LHCN-M2 (cell line): ENCODE measurements at regions not wholly inside any gene's neighbourhood (a gene's known extent, or its start where the extent isn't known, plus 50 kb on each side); places are given as distances from the start of the nearest gene placed in this dataset.
A peak's percentile ranks its signal among the peaks of the same experiment; 100 is the strongest.

Experiments
- DNase-seq: peaks from one replicate; pipeline ENCODE4 v3.0.0-alpha.2; 2012; ENCODE audit warnings: low read depth

DNA sequence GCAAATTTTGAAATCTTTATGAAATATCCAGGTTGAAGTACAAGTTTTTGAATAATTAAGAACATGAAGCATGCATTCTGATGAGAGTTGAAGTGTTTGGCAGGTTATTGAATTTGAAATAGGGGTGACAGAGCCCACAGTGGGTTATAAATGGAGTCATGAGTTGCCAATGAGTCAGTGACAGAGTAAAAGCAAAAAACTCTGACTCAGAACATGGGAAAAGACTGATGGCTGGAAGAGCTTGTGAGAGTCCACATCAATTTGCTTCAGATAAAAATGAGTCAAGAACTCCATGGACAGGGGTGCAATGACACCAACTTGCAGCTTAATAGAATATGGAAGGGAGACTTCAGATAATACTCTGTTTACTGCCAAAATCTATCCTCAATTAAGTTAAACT lies 105.3 kb downstream of the SLC6A15 start:
- DNase-seq: peak; percentile 73

DNA sequence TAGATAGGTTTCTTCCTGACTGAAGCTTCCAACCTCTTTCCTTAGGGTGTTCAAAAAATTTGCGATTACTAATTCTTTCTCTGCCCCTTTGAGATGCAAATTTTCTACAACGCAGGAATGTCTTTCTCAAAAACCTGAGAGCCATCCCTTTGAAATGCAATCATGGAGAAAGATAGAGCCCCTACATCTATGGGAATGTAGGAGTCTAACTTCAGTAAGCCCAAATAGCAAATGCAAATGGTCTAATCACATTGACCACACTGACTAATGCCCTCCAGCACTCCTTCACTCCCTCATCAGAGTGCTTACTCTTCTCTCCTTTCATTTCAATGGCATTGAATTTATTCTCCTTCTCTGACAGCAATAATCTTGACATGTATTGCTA lies 107.1 kb downstream of the SLC6A15 start:
- DNase-seq: no peak

- DNase-seq: no peak
Observed at GRCh38 chr12:84804691-84805473, 107.7 kb downstream of the SLC6A15 start.

DNA sequence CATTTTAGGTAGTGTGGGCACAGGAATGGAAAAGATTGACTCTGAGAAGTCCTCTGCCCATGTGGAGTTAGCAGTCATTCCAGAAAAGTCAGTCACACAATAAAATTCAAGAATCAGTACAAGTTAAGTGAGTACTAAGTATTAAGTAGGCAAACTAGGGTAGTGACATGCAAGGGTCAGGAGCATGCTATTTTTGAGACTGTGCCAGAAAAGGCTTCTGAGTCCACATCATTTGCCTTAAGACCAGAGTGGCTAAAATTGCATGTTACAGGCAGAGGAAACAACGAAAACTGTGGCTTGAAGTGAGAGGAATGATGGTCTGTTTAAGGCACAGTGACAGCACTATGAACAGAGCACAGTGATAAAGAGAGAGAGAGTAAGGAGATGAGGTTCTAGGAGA lies 108.9 kb downstream of the SLC6A15 start:
- no peak for DNase-seq

- no peak for DNase-seq
Observed at GRCh38 chr12:84802161-84802560, 110.4 kb downstream of the SLC6A15 start.

DNA sequence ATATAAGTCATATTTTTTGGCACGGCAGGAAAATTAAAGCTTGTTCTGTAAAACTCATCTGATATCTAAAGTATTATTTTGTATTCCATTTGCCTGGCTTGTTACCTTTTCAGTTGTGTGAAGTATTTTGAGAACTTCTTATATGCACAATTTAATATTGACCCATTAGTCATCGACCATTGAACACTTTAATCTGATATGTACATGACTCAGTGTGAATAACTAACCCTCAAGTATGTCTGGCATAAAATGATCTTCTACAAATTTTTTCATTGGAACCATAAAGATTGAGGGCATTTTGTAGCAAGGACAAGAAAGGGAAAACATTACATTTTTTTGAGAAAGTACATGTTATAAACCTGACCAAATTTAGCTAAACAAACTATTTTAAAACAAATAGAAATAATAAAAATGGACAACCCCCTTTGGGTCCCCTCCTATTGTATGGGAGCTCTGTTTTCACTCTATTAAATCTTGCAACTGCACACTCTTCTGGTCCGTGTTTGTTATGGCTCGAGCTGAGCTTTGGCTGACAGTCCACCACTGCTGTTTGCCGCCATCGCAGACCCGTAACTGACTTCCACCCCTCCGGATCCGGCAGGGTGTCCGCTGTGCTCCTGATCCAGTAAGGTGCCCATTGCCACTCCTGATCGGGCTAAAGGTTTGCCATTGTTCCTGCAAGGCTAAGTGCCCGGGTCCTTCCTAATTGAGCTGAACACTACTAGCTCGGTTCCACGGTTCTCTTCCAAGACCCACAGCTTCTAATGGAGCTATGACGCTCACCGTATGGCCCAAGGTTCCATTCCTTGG lies 118.8 kb downstream of the SLC6A15 start:
- DNase-seq: peak; percentile 53

- DNase-seq: no peak
Observed at GRCh38 chr12:84791444-84791843, 121.2 kb downstream of the SLC6A15 start.

DNA sequence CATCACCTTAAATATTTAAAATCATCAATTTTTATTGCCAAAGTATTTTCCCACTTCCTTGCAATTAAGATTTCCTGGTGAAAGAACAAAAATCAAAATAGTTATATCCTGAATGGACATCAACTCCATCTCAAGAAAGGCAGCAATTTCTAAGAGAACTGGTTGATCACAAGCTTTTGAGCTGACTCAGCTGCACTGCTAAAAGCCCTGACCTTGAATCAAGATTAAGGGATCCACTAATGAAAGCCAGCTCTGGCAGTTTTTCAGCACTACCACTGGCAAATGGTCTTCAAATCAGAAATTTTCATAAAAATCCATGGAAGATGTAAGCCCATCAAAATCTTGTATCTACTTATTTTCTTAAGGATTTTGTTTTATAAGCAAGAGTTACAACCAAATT lies 123.4 kb downstream of the SLC6A15 start:
- no peak for DNase-seq

DNA sequence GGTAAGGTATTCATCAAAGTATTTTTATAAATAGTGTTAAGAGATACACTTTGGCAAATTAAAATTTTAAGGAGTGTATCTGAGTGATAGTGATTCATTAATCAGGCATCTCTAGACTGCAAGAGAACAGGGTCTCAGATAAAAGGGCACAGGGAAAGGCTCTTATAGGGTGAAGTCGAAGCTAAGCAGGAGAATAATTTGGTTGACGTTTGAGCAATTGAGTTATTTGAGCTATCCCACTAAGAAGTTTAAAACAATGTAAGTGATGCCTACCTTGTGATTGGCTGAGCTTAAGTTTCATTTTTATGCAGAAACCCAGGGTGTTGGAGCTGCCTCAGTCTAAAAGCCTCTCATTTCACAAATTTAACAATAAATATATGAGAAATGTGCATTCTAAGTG lies 125.3 kb downstream of the SLC6A15 start:
- no peak for DNase-seq

DNA sequence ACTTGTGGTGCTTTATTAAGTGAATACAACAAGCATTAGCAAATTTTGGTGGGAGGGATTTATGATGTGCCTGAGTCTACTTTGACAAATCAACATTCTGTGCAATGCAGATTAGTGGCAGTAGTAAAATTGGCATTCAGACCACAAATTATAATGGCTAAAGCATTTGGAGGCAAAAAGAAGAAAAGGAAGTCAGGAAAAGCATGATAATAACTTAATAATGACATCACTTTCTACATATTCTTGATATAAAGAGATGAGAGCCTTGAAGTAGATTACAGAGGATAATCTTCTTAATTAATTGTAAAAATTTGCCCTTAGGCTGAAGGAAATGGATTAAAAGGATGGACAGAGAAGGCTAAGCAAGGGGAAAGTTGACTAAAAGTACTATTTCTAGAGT lies 126.0 kb downstream of the SLC6A15 start:
- no peak for DNase-seq

DNA sequence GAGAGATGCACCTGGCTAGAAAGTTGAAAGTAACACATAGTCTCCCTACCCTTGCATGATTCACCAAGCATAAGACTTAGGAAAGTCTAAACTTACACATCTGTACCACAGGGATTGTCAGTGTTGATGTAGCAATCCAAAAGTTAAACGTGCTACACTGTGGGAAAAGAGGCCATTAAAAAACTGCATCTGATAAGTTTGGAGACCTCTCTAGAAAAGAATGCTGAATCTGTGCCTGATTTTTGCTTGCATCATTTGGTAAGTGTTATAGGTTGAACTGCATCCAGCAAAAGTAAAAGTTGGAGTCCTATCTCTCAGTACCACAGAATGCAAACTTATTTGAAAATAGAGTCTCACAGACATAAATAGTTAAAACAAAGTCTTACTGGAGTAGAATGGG lies 126.6 kb downstream of the SLC6A15 start:
- DNase-seq: no peak

DNA sequence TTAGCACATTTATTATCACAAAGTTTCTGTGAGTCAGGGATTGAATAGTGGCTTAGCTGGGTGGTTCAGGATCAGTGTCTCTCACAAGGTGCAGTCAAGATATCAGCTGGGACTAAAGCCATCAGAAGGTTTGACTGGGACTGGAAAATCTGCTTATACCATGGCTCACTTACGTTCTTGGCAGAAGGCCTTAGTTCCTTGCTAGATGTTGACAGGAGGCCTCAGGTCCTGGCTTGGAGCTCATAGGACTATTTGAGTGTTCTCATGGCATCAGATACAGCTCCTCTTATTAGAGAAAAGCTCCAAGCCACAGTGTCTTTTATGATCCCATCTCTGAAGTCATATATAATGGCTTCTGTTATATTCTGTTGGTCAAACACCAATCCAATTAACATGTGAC lies 127.3 kb downstream of the SLC6A15 start:
- no peak for DNase-seq

DNA sequence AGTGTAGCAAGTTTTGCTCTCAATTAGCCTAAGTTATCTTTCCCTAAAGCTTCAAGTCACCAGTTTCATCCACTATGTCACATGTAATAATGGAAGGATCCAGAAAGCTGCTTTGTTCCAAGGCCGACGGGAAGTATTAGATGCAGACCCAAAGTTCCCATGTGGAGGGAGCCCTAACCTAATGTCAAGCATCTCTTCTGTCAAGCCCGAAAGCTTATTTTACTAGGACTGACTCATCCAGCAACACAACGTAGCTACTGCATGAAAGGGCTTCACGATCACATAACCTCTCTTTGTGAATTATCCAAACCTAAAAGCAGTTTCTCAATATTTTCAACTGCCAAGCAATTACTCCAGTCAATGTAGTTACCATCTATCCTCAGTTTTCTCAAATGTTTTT lies 133.4 kb downstream of the SLC6A15 start:
- DNase-seq: no peak

- peak; percentile 46 for DNase-seq
Observed at GRCh38 chr12:84772281-84772680, 140.3 kb downstream of the SLC6A15 start.

DNA sequence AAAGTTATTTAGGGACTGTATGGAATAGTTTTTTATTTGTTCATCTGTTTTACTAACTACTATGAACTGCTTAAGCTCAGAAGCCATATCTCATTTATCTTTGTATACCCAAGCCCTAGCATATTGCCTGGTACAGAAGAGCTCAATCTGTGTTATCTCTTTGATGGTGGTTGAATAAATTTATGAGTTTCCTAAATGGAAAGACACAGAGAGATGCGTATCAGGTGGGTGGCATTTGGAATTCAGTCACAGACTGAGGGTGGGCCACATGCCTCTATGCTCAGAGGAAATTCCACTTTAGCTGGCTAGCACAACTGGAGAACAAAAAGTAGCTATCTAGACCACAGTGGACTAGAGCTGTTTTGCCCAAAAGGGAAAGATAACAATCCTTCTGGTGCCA lies 145.5 kb downstream of the SLC6A15 start:
- DNase-seq: no peak

DNA sequence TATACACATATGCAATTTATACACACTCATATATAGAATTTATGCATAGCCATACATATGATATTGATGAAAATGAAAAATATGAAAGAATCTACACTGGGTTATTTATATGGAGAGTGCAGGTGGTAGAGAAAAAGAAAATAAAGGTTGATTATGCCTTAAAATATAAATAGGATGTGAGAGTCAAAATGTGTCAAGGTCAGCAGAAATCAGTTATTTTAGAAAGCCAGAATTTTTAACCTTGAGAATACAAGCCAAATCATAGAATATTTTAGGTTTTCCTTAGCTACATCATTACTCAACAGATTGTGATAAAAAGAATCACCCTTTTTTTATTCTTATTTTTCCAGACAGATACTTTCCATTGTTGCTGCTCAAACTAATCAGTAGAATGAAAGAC lies 146.2 kb downstream of the SLC6A15 start:
- no peak for DNase-seq

DNA sequence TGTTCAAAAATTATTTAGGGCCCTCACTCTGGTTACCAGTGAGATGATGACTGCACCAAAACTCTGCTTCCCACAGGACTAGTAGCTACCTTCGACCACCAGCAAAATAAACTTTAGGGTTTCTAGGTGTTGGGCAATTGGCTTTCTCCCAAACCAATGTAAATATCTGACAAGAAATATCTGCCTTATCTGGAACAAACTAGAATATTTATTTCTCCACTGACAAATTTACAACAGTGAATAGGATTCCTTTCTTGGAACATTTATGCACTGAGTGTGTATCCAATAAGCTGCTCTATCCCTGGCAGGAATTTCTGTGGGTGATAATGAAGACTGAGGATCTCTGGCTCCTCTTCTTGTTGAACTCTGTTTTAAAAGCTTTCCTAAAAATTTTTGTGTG lies 148.6 kb downstream of the SLC6A15 start:
- DNase-seq: no peak

DNA sequence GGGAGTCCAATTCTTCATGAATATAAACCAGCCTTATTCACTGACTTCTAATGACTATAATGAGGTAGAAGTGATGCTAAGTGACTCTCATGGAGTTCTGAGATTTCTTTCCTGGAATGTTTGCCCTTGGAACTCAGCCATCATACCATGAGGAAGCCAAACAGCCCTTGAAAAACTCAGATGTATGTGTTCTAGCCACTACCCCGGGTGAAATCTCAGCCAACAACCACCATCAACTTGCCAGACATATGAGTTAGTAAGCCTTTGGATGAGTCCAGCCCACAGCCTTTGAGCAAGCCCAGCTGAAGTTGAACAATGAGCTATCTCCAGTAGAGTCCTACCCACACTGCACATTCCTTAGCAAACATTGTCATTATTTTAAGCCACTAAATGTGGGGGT lies 149.5 kb downstream of the SLC6A15 start:
- DNase-seq: no peak

- peak; percentile 55 for DNase-seq
Observed at GRCh38 chr12:84760091-84760865, 152.3 kb downstream of the SLC6A15 start.

DNA sequence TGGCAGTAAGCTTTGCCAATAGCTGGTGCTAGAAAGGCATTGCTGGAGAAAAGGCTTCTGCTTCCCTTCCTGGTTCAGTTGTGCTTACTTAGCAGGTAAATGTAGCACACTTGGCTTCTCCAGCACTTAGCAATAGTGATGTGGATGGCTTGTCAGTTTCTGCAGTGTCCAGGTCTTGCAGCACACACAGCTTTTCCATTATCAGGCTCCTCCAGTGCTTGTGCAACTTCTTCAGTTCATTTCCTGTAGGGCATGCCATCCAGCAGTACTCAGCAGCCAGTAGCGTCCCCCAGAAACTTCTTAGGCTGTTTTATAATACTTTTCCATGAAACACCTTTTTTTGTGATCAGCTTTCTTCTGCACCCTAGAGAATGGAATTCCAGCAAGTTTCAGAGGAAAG lies 154.6 kb downstream of the SLC6A15 start:
- DNase-seq: peak; percentile 32

DNA sequence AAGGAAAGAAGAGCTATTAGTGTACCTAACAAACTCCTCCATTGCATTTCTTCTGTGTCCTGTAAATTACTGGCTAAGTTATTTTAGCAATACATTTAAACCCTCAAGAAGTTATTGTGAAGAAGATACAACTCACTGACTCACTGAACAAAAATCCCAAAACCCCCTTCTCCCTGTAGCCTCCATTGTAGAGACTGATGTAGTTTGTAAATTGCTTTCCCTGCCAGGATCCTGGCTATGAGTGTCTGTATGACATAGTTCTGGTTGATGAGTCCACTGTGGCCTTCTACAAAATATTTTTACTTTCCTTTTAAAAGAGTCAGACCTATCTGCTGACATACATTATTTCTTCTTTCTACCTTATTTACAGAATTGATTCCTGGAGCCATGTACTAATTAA lies 155.6 kb downstream of the SLC6A15 start:
- peak; percentile 41 for DNase-seq

GRCh38 chr12:84745127-84745526 lies 167.5 kb downstream of the SLC6A15 start:
- no peak for DNase-seq
